ENCODE measurements at regions not wholly inside any gene's neighbourhood (a gene's known extent, or its start where the extent isn't known, plus 50 kb on each side); places are given as distances from the start of the nearest gene placed in this dataset.

DNA sequence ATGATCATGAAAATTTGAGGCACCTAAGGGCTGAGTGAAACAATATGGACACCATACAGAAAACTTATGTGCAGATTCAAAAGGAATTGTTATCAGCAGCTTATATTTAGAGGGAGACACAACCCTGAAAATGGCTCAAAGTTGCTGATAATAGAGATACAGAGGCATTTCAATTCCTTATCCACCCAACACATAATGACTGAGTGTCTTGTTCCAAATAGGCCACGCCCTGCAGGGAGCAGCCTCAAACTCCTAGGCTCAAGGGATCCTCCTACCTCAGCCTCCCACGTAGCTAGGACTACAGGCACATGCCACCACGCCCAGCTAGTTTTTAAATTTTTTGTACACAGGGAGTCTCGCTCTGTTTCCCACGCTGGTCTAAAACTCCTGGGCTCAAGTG is 79.0 kb downstream of the LBH start:
- DNase-seq (ENCODE audit: low read depth in 1 of 2, low spot score in 1 of 2) = no peak

DNA sequence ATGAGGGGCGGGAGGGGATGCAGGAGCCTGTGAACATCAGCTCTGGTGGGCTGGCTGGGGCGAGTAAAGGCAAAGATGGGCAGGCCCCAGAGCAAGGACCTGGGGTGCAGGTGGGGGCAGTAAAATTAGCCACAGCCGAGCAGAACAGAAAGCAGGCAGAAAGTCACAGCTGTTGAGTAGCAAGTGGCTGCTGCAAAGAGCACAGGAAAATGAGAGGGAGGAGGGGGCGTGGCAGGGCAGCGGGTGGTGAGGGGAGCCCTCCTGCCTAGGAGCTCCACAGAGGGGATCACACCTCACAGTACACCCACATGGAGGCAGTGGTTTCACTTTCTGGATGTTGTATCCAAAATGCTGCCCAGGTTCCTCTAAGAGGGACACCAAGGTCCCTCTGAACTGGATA is 79.6 kb downstream of the LBH start:
- no peak for DNase-seq (ENCODE audit: low read depth in 1 of 2, low spot score in 1 of 2)

DNA sequence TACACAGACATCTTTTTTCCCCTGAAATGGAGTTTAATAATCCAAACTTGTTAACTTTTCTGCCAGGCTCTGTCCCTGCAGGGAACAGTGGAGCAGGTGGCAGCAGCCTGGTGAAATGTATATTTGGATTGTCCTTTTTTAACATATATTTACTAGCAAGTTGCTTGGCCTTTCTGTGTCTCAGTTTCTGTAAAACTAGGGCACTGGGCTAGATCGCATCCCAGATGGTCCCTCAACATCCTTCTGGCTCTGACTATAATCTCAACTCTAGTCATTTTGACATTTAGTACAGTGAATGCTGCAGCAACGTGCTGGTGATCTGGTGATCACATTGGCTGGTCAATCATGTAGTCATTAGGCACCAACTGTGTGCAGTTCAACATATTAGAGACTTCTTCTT is 80.4 kb downstream of the LBH start:
- no peak for DNase-seq (ENCODE audit: low read depth in 1 of 2, low spot score in 1 of 2)

DNA sequence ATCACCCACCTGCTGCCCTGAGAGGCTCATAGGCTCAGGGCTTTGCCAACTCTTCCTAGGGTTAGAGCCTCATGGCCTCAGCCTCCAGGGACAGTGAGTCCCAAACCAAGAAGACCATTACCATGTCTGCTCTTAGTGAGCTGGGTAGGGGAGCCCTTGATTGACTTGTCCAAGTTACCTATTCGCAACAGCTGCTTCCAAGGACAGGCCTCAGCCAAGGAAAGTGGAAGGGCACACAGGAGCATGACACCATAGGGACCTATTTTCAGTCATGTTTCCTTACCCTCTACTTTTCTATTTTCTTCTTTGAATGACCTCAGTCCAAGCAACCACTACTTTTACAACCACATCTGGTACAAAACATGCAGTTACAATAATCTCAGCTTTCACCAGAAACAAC is 81.6 kb downstream of the LBH start:
- no peak for DNase-seq (ENCODE audit: low read depth in 1 of 2, low spot score in 1 of 2)

DNA sequence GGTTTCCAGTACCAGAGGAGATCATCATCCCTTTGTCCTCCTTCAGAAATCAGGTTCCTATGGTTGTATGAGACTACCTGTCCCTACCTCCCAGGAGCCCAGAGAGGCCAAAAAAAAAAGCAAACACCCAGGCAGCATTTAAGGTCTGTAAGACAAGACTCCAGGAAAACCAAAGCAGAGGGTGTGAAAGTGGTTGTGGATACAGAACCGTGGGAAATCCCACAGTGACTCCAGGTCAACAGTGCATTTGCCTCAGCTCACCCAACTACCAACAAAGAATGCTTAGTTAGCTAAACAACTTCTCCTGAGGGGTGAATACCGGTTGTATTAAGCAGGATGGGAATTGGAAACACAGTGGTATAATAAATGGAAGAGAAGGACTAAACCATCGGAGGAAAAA is 83.6 kb downstream of the LBH start:
- no peak for DNase-seq (ENCODE audit: low read depth in 1 of 2, low spot score in 1 of 2)

DNA sequence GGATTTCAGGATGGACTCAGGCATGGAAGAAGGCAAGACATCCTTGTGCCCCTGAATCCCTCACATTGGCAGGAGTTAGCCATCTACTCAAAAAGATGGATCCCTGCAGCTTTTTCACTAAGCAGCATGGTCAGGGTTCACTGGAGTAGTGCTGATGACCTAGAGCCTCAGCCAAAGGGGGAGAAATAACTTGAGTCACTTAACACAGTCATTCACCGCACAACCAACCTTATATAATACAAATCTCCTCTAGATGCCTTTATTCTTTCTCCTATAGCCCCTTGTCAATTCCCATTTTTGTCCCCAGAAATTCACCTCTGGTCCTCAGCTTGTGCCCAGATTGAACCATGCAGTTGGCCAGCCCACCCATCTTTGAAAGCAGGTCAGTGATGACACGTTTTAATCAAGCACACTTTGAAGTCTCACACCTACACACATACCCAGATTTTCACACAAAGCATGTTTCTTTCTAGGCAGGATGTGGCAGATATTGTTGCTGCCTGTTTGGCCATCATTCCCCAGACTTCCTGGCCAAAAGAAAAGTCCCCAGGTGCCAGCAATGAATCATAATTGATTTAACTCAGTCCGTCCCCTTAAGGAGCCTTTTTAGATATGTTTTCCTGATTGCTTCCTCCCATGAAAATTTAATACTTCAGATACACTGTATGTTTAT is 84.2 kb downstream of the LBH start:
- no peak for DNase-seq (ENCODE audit: low read depth in 1 of 2, low spot score in 1 of 2)

DNA sequence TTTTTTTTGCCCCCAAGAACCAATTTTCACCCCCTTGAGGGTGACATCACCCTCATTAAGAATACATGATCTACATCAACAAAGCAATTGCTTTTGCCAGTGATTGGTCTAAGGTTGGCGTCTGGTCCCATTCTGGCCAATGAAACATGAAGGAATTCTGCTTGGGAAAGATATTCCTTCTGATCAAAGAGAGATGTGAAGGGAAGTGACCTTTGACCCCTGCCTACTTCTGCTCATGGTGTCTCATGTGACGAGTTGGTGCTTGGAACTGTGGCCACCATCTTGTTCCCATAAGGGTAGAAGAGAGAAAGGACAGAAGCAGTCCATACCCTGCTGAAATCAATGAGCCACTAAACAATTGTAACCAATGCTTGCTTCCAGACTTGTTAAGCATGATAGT is 85.1 kb downstream of the LBH start:
- DNase-seq (ENCODE audit: low read depth in 1 of 2, low spot score in 1 of 2) = no peak

DNA sequence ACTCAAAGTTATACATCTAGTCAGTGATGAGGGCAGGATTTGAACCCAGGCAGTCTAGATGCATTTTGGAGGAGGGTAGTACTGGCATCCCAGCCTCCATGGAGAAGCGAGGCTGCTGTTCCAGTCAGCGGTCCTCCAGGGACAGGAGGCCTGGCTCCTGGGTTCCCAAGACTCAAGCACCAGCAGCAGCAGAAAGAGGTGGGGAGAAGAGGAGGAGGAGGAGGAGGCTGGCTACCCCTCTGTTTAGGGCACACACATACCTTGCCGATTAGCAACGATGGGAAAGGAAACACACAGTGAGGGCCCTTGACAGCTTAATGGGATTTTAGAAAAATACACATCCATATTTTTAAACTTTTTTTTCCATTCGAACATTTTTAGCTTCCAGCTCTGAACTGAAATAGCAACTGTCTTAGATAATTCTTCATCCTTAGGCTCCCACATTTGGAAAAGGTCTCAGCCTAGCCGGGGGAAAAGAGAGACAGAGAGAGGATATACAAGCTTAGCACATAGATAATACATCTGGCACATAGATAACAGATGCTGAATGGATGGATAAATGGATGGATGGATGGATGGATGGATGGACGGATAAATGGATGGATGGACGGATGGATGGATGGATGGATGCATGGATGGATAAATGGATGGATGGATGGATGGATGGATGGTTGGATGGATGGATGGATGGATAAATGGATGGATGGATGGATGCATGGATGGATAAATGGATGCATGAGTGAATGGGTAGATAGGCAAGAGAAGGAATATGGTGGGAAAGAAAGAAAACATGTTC is 87.9 kb downstream of the LBH start:
- DNase-seq (ENCODE audit: low read depth in 1 of 2, low spot score in 1 of 2) = no peak

DNA sequence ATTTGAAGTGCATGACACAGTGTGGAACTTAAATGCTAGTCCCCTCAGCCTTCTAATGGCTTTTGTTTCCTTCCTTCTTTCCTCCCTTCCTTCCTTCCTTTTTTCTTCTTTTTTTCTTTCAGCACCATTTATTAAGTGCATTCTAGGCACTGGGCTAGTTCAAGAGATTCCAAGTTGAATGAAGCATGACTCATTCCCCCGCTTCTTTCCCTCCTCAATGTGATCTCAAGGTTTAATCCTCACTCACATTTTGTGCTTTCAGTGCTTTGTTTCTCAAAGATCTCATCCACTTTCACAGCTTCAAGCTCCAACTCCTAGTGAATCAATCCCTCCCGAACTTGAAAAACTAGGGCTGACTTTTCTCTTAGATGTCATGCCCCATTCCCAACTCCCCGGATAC is 90.1 kb downstream of the LBH start:
- no peak for DNase-seq (ENCODE audit: low read depth in 1 of 2, low spot score in 1 of 2)

DNA sequence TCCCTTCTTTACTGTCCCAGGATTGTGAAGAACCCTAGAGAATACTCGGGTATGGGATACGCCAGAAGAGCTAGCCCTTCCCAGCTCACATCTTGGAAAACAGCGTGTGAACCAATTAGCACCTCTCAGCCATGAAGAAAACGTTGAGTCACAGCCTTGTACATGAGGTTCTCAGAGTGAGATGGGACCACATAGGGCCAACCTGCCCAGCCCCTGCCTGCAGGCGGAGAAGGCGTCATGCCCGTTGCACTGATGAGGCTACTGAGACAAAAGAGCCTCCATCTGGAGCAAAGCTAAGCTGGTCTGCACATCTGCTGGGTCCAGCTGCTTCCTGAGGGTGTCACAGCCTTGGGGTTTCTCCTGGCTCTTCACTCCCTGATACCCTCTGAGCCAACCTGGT is 92.2 kb downstream of the LBH start:
- DNase-seq (ENCODE audit: low read depth in 1 of 2, low spot score in 1 of 2) = no peak

DNA sequence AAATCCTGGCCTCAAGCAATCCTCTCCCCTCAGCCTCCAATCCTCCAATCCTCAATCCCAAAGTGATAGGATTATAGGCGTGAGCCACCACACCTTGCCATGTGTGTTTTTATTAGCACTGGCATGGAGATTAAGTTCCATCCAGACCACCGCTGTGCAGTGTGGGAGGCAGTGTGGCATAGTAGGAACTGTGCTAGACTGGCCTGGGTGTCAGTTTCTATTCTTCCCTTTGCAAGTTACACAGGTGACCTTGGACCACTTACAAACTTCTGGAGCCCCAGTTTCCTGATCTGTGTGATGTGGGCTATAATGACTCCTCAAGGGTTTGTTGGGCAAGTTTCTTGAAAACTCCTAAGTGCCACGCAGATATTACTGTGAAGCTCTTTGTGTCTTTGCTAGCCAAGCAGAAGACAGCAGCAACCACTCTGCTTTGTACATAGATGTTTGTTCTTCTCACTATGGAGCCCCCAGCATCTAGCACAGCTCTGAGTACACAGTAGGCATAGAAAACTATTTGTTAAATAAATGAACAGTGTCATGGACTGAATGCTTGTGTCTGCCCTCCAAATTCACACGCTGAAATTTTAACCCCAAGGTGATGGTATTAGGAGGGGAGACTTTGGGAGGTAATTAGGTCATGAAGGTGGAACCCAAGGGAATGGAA is 93.0 kb downstream of the LBH start:
- no peak for DNase-seq (ENCODE audit: low read depth in 1 of 2, low spot score in 1 of 2)

DNA sequence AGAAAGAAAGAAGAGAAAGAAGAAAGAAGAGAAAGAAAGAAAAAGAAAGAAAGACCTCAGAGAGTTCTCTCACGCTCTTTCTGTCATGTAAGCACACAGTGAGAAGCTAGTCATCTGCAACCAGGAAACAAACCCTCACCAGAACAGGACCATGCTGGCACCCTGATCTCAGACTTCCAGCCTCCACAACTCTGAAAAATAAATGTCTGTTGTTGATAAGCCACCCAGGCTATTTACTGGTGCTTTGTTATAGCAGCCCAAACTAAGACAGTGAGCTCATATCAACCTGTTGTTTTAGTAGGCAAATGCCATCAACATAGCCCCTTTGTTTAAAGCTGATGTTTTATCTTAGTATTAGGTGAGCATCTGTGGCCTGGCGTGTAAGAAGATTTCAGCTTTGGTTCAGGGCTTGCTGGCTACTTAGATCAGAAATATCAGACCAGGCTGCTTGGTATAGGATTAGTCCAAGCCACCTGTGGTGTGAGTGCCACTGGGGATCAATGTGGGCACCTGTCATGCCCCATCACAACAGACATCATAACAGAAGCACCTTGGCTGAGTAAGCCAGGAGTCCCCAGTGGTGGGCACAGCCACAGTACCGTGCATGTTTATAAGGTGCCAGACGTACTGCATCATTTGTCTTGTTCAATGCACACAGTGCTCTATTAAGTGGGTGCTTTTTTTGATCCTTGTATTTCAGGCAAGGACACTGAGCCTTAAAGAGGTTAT is 94.4 kb downstream of the LBH start:
- DNase-seq (ENCODE audit: low read depth in 1 of 2, low spot score in 1 of 2) = no peak

DNA sequence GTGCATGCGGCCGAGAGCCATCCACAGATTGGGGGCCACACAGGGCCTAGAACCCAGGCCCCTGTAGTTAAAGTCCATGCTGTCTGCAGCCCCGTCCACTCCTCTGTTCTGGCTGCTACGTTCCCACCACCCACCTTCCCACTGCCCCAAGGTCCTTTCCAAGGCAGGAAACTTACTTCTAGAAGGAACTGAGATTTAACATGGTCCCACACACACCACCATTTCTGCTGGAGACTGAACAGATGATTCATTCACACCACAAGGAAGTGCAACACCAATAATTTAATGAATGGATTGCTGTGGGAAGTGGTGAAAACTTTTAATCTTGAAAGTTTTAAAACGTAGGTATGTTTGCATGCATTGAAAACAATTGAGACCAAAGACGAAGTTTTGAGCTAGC is 95.2 kb downstream of the LBH start:
- DNase-seq (ENCODE audit: low read depth in 1 of 2, low spot score in 1 of 2) = no peak

DNA sequence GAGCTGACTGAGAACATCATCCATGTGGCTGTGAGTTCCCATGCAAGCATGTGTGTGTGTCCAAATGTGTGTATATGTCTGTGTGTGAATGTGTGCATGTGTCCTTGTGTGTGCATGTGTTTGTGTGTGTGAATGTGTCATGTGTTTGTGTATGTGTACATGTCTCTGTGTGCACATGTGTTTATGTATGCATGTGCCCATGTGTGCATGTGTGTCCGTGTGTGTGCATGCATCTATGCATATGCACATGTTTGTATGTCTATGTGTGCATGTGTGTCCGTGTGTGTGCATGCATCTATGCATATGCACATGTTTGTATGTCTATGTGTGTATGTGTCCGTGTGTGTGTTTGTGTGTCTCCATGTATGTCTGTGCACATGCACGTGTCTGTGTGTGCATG is 99.7 kb downstream of the LBH start:
- DNase-seq (ENCODE audit: low read depth in 1 of 2, low spot score in 1 of 2) = no peak

DNA sequence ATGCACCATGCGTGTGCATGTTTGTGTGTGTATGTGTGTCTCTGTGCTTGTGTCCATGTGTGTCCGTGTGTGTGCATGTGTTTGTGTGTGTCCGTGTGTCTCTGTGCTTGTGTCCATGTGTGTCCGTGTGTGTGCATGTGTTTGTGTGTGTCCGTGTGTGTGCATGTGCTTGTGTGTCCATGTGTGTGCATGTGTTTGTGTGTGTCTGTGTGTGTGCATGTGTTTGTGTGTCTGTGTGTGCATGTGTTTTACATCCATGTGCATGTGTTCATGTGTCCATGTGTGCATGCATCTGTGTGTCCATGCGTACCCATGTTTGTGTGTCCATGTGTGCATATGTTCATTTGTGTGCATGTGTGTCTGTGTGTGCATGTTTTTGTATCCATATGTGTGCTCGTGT is 100.5 kb downstream of the LBH start:
- no peak for DNase-seq (ENCODE audit: low read depth in 1 of 2, low spot score in 1 of 2)

DNA sequence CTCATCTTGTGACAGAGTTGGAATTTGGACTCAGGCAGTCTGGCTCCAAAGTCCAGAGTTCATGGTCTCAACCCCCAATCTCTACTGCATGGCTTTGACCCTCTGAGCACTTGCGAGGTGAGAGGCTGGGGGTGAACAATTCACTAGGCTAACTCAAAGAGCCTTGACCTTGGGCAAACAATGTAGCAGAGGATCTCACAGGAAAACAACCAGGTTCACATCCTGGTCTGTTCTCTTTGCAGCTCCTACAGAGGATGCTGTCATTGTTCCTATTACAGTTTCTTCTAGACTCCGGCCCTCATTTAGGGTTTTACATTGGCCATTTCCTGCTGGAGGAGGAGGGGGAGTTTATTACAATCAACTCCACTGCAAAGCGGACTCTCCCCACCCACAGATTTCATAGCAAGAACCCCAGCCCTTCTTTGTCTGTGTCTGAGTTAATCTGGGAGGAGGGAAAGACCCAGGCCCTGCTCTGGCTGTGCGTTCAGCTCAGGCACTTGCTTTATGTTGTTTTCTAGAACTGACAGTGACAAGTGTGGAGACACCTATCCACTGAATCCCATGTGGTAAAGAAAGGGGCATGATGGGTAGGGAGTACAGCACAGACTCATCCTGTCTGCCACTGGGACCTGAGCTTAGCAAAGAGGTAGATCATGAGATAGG is 101.6 kb downstream of the LBH start:
- DNase-seq (ENCODE audit: low read depth in 1 of 2, low spot score in 1 of 2) = peak in 1 of 2 donors; percentile 34

DNA sequence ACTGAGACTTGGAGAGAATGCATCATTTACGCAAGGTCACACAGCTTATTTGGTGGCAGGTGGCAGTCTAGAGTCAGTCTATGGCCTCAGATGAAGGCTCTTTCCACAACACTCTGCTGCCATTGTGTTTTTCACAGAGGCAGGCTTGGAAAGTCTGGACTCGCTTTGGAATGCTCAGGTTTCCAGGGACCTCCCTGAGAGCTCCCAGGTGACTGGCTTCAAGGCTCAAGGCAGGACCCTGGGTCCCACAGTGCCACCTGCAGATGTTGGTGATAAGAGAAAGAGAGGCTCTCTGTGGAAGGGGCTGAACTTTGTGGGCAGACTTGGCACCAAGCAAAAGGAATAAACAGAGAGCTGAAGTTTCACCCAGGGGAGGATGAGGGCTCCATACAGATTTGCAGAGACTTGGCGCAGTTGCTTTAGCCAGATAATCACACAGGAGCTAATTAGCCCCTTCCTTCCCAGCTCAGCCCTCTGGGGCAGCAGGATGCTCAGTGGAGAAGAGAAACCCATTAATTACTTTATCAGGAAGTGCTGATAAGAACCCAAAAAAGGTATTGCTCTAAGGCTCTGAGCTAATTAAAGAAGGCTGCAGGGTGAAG is 103.5 kb downstream of the LBH start:
- DNase-seq (ENCODE audit: low read depth in 1 of 2, low spot score in 1 of 2) = no peak

DNA sequence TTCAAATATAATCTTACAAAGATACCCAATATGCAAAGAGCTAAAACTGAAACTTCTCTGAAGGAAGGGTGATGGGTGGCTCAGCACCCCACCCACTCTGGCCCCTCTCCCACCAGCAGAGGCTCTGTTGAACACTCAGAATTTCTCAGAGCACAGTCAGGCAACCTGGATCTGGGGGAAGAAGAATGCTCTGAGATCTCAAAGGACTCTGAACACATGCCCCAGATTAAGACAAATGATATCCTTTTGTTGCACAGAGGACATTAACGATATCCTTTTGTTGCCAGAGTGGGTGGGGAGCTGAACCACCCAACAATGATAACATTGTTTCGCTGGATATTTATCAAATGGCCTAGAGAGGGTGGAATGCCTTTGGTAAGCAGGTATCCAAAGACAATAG is 104.8 kb downstream of the LBH start:
- DNase-seq (ENCODE audit: low read depth in 1 of 2, low spot score in 1 of 2) = no peak

DNA sequence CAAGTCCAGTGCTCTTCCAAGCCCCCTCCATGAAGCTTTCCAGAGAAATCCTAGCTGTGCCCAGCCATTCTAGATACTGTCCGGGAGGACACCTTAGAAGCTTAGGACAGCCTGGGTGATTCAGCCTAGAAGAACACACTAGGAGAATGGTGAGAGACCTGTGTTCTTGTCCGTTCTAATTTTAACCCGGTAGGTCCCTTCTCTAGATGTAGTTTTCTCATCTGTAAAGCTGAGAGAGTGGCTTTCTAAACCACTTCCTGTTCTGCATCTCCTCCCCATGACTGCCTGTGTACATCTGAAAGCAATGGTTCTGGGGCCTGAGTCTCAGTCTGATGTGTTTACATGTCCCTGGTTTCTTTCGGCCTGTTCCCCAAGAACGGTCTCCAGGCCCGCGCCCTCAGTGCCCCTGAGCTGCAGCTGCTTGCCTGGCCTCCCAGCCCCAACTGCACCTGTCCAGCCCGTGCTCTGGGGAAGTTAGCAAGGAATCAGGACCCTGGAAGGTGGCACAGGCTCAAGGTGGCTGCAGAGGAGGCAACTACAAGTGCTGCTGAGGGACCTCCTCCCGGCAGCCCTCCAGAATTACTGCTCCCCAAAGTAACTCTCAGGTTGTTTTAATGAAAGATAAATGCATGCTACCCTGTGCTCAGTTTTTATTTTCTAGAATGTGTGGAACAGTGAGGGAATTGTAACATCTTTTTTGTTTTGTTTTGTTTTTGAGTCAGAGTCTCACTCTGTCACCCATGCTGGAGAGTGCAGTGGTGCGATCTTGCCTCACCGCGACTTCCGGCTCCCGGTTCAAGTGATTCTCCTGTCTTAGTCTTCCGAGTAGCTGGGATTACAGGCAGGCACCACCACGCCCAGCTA is 105.9 kb downstream of the LBH start:
- peak in 1 of 2 donors; percentile 27 for DNase-seq (ENCODE audit: low read depth in 1 of 2, low spot score in 1 of 2)

DNA sequence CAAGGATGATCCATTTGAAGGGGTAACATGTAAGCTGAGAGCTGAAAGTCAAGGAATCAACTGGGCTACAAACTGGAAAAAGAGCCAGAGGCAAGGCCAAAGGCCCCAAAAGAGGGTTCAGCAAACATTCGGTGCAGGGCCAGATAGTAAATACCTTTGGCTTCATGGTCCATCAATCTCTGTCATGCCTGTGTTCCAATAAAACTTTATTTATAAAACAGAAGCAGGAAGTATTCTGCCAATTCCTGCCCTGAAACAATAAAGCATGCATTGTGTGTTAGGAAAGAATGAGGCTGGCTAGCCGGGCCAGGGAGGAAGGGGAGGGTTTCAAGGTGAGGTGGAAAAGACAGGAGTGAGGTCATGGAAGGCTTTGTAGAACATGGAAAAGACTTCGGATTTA is 107.1 kb downstream of the LBH start:
- no peak for DNase-seq (ENCODE audit: low read depth in 1 of 2, low spot score in 1 of 2)

All from activated CD4-positive, alpha-beta T cell treated with anti-CD3 and anti-CD28 coated beads, Interleukin-2, amount 50 U/mL, for 24 hours (primary cell).